ENCODE measurements at regions not wholly inside any gene's neighbourhood (a gene's known extent, or its start where the extent isn't known, plus 50 kb on each side); places are given as distances from the start of the nearest gene placed in this dataset.

DNA sequence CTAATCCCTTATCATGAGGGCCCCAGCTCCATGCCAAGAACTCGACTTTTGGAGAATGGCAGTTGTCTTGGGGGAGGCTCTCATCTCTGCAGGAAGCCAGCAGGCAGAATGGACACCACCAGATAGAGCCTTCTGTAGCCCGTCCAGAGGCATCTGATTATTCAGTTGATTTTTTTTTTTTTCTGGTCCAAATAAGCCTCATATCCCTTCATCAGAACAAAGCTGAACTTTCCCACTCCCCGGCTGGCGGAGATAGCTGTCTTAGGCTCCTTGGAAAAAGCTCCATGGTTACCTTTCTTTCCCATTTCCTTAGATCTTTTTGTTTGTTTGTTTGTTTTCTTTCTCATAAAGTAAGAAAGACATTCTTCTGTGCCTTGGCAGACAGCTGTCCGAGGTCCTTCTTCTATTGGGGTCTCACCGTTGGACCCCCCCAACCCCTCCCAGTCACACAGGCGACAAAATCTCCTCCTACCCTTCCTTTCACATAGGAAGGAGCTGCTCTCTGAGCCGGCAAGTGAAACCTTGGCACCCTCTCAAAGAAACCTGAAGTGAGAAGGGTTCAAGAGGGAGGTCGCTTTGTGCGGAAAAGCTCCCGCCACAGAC lies 278.5 kb downstream of the RPS6KC1 start:
- TF ChIP-seq, protein P1, sequence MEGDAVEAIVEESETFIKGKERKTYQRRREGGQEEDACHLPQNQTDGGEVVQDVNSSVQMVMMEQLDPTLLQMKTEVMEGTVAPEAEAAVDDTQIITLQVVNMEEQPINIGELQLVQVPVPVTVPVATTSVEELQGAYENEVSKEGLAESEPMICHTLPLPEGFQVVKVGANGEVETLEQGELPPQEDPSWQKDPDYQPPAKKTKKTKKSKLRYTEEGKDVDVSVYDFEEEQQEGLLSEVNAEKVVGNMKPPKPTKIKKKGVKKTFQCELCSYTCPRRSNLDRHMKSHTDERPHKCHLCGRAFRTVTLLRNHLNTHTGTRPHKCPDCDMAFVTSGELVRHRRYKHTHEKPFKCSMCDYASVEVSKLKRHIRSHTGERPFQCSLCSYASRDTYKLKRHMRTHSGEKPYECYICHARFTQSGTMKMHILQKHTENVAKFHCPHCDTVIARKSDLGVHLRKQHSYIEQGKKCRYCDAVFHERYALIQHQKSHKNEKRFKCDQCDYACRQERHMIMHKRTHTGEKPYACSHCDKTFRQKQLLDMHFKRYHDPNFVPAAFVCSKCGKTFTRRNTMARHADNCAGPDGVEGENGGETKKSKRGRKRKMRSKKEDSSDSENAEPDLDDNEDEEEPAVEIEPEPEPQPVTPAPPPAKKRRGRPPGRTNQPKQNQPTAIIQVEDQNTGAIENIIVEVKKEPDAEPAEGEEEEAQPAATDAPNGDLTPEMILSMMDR (IDR thresholded peaks at IDR 0.05): no peak
- TF ChIP-seq POLR2A (IDR thresholded peaks at IDR 0.05) (no peak), POLR2AphosphoS5 (IDR thresholded peaks at IDR 0.05) (no peak), EP300 (IDR thresholded peaks at IDR 0.05) (no peak)
